AG08395 (cell line): ENCODE measurements at regions not wholly inside any gene's neighbourhood (a gene's known extent, or its start where the extent isn't known, plus 50 kb on each side); places are given as distances from the start of the nearest gene placed in this dataset.

Experiments
- DNase-seq: peaks from one replicate; pipeline ENCODE4 v3.0.0; 2012; ENCODE audit warnings: mixed read lengths, low spot score

DNA sequence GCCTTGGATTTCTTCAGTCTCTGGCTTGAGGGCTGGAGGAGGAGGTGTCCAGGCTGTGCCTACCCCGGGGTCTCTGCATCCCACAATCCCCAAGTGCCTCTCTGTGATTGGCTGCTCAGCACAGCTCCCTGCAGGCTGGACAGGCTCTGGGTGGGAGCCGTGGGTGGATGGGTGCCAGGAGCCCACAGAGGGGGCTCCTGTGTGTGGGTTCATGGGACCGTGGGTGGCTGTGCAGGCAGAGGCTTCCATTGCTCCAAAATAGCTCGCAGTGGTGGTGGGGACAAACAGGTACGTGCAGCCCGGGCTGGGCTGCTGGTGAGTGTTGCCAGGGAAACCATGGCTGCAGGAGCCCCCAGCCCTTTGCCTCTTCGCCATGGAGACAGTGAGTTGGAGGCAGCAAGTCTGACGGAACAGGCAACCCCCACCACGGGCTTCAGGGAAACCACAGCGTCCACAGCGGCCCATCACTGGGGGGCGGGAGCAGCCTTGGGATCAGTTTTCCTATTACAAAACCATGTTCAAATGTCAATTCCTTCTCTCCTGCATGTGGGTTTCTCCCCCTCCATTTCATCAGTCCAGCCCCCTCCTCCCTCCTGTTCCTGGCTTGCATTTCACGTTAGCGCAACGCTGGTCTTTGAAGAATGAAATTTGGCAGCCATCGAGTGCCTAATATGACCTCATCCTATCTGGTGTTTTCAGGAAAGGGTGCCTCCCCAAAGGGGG is 155.2 kb downstream of the TRIM29 start:
- no peak for DNase-seq

DNA sequence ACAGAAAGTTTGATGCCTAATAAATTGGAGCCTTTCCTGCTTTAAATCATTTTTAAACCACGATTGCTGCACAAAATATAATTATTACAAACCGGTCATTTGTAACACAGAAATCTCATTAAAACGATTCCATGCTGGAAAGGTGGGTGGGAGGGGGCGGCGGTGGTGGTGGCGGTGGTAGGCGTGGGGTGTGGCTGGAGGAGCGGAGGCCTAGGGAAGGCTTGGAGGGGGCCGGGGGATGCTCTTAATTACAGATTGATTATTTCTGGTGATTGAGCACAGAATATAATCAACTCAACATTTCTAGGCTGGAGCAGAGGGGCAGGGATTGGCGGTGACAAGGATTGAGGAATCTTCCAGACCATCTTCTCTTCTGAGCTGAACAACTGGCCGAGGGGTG is 157.5 kb downstream of the TRIM29 start:
- DNase-seq = no peak

DNA sequence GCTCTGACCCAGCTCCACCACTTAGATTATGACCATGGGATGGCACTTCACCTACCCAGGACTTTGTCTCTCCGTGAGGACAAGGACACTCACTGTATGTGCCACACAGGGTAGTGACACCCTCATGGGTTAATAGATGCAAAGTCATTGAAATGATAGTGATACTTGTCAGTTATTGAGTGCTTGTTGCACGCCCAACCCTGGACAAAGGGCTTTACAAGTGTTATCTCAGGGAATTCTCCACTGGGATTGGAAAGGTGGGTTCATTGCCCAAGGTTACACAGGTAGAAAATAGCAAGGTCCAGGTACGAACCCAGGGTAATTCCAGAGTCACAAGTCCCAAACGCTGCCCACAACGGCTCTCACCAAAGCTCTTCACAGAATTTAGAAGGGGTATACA is 158.2 kb downstream of the TRIM29 start:
- DNase-seq = no peak

DNA sequence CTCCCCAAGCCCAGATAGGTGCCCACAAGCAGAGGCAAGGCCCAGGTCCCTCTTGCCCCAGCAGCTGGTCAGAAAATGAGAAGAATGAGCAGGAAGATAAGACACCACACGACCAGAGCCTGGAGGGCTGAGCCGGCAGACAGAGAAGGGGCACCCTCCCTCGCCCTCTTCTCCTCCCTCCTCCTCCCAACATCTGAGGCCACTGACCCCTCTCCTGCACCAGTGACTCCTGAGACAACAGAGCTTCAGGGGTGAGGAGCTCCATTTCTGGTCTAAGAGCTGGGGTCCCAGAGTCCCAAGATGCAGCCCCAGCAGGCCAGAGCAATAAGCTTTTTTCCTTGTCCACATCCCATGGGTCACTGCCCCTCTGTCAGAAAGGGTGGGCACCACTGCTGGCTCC is 159.2 kb downstream of the TRIM29 start:
- DNase-seq = no peak

DNA sequence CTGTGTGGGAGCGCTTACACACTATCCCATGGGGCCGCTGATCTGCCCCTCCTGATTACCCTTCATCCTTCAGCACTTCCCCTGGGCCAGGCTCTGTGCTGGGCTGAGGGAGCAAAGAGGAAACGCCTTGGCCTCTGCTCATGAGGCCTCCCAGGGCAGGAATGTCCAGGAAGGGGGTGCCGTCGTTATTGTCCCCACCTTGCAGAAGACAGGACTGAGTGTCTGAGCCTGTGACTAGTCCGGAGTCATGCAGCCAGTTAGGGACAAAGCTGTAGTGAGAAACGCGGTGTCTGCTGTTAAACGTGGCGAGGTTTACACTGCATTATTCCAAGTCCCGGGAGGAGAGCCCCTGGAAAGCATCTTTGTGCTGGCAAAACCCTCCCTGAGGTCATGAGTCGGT is 160.0 kb downstream of the TRIM29 start:
- no peak for DNase-seq

DNA sequence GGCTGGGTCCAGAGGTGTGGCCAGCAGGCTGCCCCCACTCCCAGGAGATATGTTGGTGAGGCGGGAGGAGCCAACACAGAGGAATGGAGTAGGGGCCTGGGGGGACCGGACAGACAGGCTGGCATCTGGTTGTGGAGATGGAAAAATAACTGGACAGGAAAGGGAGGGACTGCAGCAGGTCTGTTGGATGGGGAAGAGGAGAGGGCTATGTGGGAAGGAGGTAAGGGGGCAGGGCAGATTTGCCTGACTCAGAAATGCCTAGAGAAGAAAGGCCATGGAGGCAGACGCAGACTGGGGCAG is 160.4 kb downstream of the TRIM29 start:
- no peak for DNase-seq

DNA sequence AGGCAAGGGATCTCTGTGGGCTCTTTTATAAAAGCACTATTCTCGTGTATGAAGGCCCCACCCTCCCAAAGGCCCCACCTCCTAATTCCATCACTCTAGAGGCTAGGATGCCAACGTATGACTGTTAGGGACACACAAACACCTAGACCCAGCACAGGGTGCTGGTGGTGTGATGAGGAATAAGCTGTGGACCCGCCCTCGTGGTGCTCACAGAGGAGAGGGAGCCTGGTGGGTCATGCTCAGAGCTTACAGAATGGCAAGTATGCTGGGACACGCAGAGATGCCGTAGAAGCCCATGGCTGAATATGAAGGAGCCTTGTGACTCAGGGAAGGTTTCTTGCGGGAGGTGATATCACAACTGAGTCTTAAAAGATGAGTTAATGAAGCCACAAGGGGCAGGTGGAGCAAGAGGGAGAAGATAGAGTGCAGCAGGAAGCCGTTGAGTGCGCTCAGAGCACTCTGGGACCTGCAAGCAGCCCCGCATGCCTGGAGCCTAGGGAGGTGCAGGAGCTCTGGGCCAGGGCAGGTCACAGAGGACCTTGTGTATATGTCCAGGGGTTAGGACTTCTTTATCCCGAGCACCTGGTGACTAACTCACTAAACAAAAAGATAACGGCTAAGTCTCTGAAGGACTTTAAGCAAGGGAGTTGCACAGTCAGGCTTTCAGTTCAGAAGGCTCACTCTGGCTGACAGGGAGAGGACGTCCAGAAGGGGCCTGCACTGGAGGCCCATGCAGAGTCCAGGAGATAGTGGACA is 160.9 kb downstream of the TRIM29 start:
- DNase-seq = no peak

DNA sequence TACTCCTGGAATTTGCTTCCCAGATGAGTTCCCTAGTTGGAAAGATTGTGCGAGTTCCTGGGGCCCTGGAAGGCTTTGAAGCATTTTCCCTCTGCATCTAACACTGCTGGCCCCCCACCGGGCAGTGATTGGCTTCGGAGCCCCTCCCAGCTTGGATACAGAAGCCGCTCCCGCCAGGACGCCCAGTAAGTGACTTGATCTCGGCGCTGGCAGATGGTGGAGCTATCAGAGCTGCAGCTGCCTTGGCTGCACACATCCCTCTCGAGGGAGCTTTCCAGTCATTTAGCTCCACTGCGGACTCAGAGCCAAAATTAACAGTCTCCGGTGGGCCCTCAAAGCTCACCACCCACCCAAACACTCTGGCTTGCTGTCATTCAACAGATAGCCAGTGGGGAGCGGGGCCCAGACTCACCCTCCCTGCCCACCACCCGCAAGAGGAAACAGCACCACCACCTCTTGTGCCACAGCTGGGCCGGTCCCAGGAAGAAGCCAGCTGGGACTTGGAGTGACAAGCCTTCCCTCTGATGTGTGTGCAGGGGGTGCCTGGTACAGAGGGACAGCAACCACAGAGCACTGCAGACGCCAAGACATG is 162.3 kb downstream of the TRIM29 start:
- no peak for DNase-seq

DNA sequence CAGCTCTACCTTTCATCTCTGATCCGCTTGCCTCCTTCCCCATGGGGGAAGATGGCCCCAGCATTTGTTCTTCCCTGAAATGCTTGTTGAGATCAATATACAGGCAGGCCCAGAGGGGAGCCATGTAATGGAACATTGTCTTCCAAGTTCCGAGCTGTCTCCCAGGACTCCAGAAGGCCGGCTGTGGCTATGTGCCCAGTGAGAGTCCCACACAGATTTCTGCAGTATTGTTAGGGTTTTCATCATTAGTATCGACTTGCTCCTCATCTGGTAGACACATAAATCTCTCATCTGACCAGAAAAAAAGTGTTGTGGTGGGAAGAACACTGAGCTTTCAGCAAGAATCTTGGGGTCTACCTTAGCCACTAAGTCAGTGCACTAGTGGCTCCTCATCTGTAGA is 163.4 kb downstream of the TRIM29 start:
- DNase-seq = no peak

DNA sequence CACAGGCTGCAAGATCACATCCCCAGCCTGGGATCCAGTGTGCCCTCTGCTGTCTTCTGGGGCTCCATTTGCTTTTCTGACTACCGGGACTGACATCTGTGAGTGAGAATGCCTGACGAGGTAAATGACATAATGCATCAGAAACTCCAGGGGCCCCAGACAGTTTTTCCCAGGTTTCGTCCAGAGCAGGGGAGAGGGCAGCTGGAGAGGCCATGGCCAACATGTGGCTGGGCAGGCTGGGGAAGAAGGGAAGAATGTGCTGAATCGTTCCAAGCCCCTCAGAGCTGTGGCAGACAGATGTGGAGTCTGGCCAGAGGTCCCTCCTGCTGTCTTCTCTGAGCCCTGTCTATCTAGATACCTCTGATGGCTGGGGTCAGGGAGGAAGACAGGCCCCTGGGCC is 163.9 kb downstream of the TRIM29 start:
- no peak for DNase-seq

DNA sequence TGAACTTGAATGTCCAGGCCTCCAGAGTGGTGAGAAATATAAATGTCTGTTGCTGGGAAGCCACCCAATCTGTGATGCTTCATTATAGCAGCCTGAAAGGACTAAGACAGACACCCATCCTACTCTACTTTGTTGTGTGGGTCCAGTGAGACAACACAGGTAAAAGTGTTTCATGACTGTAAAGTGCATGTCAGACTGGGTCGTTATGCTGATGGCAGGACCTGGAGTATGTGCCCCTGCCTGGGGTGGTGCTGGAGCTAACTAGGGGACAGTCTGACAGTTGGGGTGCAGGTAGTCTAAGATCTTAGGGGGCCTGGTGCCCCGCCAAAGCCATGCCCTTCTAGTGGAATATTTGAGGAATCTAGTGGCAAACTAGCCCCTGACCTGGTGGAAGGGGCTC is 165.6 kb downstream of the TRIM29 start:
- DNase-seq = no peak

DNA sequence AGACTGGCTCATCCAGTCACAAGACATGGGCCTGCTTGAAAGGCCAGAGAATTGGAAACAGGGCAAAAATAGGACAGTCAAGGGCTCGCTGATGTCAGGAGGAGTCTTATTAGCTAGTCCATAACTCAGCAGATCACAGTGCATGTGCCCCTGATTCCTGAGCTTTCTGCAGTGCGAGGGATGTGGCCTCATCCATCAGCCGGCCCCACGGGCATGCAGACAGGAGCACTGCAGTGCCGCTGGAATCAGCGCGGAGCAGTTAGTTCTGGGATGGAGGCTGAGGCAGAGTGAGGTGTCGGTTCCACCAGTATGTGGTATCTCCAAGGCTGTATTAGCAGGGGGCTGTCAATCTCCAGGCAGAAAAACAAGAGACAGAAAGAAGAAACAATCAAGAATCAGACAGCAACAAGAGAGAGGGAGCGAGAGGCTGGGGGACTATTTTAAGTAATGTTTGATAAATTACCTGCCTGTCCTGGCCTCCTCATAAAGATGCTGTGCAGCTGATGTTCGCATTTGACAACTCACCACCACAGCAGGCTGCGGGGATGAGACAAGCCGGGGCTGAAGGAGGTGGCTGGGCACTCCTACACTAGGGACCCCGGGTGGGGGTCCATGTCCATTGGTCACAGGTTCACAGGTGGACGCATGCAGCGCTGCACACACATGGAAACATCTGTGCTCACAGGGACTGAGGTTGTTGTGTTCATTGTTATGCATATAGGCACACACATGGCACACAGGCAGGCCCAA is 167.2 kb downstream of the TRIM29 start:
- no peak for DNase-seq

DNA sequence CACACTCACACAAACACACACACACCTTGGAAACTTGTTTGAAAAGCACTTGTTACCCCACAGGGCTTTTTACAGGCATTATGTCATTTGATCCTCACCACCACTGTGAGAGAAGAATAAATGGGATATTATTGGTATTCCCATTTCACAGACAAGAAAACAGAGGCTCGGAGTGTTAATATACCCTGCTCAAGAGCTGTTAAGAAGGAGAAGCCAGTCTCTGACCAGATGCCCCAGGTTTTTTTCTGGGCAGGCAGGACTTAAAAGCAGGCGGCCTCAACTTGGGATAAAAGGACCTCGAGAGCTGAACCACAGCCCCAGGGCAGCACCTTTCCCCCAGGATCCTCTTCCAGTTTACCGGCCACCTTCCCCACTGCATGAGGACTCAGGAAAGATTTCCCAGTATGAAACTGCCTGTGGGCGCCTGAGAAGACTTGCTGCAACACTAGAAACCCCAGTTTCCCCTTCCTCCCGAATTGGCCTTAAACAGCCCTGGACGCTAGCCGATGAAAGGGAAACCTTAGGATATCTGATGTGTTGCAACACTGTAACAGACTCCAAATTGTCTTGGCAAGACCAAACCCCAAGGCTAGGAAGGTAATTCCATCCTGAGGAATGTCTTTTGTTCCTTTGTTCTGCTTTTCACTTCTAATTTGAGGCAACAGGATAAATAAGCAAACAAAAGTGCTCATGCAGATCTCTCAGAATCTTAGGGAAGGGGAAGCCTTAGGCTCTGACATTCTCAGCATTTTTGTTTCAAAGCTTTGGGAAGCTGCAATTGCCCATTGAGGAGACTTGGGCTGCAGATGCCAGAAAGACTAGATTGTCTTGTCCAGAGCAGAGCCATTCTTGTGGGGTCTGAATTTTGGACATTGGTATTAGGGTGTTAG is 173.5 kb downstream of the TRIM29 start:
- DNase-seq = no peak

DNA sequence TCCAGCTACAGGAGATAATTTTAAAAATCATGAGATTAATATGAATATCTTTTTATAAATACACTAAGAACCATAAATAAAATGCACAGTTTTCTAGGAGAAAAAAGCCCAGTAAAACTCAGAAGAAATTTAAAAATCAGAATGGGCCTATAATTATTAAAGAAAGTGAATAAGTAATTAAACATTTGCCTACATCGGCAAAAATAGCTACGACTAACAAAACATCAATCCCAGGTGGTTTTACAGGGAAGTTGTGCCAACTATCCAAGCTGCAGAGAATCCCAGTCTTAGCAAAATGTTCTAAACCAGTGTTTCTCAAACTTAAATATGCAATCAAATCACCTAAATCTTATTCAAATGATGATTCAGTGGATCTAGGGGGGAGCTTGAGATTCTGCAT is 180.0 kb downstream of the TRIM29 start:
- no peak for DNase-seq

DNA sequence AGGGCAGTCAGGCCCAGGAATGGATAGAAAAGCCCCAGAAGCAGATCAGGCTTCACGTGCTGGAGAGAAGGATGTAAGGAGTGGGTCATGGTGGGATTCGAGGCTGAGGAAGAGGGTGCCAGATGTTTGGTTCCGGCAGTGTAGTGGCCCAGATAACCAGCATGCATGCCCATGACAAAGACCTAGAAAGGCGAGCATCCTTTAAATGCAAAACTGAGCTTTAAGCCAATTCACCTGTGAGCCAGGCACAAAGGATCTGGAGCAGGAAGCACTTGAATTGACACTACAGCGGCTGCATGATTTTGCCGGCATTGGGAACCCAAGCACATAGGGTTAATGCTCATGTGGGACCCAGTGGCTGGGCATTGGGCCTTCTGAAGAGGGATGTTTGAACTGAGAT is 185.5 kb downstream of the TRIM29 start:
- no peak for DNase-seq

DNA sequence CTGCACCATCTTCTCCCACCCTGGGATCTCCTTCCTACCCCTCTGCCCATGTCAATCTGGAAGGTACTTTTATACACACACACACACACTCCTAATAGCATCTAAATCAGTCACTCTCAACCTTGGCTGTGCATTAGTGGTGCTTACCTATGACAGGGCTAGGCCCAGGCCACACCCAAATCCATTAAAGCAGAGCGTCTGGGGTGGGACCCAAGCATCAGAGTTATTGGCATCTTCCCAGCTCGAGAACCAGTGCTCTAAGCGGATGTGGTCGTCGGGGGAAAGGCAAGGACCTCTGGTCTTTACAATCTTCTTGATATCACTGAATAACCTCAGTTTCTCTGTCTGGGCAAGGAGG is 194.6 kb downstream of the TRIM29 start:
- DNase-seq = no peak

DNA sequence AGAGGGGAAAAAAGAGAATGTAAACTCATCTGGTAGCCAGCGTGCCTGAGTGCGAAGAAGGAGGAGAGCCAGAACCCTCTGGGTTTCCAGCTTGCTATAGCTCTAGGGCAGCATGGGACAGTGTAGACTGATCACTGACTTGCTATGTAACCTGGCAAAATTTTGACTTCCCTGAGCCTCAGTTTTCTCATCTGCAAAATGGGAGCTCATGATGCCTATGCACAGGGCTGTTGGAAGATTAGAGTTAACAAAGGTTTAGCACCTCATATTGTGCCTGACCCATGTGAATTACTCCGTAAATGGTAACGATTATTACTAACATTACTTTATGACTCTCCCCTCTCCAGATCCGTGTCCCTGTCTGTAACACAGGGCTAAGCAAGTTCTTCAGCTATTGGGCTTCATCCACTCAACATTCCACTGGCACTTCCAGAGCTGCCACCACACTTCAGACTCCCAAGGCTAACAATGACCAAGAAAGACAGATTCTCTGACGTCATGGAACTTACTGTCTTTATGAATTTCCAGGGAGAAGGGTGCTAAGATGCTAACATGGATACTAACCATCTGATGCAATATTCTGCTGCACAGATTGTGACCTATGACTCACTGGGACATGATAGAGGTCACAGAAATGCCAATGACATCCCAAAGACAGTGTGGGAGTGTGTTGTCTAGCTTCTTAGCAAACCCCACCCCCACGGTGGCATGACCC is 195.2 kb downstream of the TRIM29 start:
- no peak for DNase-seq

DNA sequence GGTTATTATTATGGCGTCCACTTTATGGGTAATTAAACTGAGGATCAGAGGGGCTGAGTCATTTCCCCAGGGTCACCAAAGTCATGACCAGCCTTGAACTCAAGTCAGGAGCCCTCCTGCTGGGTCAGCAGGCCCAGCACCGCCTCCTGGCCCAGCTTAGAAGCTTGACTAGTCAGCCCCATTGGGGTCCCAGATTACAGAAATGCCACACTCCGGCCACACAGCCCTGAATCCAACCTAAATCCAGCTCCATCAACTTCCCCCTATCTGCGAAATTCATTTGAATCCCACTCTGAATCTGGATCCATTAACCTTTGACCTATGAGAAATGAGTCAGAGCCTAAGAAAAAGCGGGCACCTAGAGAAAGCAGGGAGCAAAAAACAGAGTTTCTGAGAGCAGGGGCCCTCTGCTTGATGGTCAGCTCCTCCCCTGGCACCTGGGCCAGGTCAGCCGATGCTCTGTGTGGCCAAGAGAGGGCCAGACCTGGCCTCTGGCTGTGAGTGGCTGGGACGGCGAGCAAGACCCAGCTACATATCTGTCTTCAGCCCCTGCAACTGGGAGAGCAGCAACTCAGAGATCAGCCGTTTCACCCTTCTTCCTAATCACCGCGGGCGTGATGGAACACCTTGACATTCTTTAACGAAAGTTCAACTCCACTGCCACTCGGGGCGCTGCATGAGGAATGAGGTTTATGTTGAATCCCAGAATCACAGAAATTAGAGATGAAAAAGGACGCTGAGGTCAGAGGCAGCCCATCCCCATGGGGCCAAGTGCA is 196.1 kb downstream of the TRIM29 start:
- no peak for DNase-seq

DNA sequence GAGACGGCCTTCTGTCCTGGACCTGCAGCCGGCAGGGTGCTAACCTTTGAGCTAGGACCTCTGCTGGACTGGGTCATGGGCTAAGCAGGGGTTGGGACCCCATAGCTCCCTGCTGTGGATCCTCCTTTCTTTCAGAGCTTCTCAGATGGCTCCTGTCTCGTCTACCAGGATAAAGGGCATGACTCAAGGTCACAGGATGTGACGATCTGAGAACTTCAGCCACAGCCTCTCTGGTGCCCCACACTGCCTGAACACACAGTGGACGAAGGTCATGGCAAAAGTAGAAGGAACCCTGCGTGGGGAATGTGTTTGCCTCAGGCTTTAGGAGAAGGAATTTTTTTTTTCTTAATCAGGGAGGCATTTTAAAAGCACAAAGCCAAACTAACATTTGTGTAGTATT is 196.7 kb downstream of the TRIM29 start:
- no peak for DNase-seq

DNA sequence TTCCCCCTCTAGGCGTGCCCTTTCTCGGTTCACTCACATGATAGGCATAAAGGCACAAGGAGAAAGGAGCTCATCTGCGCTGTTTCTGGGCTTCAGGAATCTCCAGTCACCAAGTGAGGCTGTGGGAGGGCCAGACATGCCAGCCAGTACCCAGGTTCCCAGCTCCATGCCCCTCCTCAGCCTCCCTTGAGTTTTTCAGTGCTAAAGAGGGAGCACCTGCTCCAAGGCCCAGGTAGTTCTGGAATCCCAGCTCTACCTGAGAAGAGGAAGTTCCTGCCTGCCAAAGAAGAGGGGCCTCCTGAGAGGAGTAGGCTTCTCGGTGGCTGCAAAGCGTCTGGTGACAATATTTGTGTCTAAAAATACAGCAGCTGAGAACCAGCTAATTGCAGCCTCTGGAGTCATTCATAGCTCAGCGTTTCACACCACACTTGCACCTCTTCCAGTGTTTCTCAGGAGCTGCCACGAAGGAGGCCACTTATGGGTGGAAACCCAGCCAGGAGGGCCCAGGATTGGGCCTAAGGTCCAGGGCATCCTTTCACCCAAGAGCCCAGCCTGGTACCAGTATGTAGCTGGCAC is 197.4 kb downstream of the TRIM29 start:
- DNase-seq = no peak
